HG03457 (cell line): ENCODE measurements at regions not wholly inside any gene's neighbourhood (a gene's known extent, or its start where the extent isn't known, plus 50 kb on each side); places are given as distances from the start of the nearest gene placed in this dataset.
"Not testable (repeated sequence)": the region's sequence is repeated elsewhere in the genome, so short reads cannot be mapped to it uniquely, and the experiment has no call there.

Experiments used
- ATAC-seq: cut with Tn5 transposase; IDR thresholded peaks from one replicate; pipeline ENCODE4 v1.9.1; 2021; ENCODE audit warnings: moderate number of reproducible peaks; ENCODE audit not compliant: unreplicated experiment

GRCh38 chr1:99361406-99361805 lies 97.1 kb downstream of the PLPPR4 start:
- ATAC-seq, result no peak

GRCh38 chr1:99363531-99363930 lies 99.2 kb downstream of the PLPPR4 start:
- ATAC-seq, result no peak

GRCh38 chr1:99365141-99365540 lies 100.8 kb downstream of the PLPPR4 start:
- no peak for ATAC-seq

- no peak for ATAC-seq
Observed at GRCh38 chr1:99365545-99365944, 101.3 kb downstream of the PLPPR4 start.

- ATAC-seq, result no peak
Observed at GRCh38 chr1:99369154-99369553, 104.9 kb downstream of the PLPPR4 start.

- no peak for ATAC-seq
Observed at GRCh38 chr1:99370476-99370875, 106.2 kb downstream of the PLPPR4 start.

GRCh38 chr1:99371413-99371812 lies 107.1 kb downstream of the PLPPR4 start:
- ATAC-seq, result no peak

GRCh38 chr1:99374109-99374508 lies 109.8 kb downstream of the PLPPR4 start:
- no peak for ATAC-seq

GRCh38 chr1:99374693-99375092 lies 110.4 kb downstream of the PLPPR4 start:
- not testable (repeated sequence) for ATAC-seq

GRCh38 chr1:99384021-99384420 lies 119.7 kb downstream of the PLPPR4 start:
- no peak for ATAC-seq

GRCh38 chr1:99385852-99386251 lies 121.6 kb downstream of the PLPPR4 start:
- ATAC-seq, result no peak

GRCh38 chr1:99396389-99396788 lies 132.1 kb downstream of the PLPPR4 start:
- no peak for ATAC-seq

GRCh38 chr1:99397029-99397428 lies 132.7 kb downstream of the PLPPR4 start:
- ATAC-seq, result no peak

- no peak for ATAC-seq
Observed at GRCh38 chr1:99397863-99398262, 133.6 kb downstream of the PLPPR4 start.

GRCh38 chr1:99401556-99401955 lies 137.3 kb downstream of the PLPPR4 start:
- ATAC-seq, result not testable (repeated sequence)

- ATAC-seq, result not testable (repeated sequence)
Observed at GRCh38 chr1:99404399-99404798, 140.1 kb downstream of the PLPPR4 start.

GRCh38 chr1:99405325-99405724 lies 141.0 kb downstream of the PLPPR4 start:
- ATAC-seq, result not testable (repeated sequence)

- no peak for ATAC-seq
Observed at GRCh38 chr1:99407018-99407417, 142.7 kb downstream of the PLPPR4 start.

GRCh38 chr1:99424087-99424486 lies 159.8 kb downstream of the PLPPR4 start:
- ATAC-seq, result no peak

GRCh38 chr1:99429754-99430153 lies 165.5 kb downstream of the PLPPR4 start:
- ATAC-seq, result no peak

GRCh38 chr1:99438656-99439230 lies 174.5 kb downstream of the PLPPR4 start:
- ATAC-seq, result no peak

GRCh38 chr1:99439433-99440075 lies 175.3 kb downstream of the PLPPR4 start:
- no peak for ATAC-seq
